ENCODE measurements at regions not wholly inside any gene's neighbourhood (a gene's known extent, or its start where the extent isn't known, plus 50 kb on each side); places are given as distances from the start of the nearest gene placed in this dataset.

DNA sequence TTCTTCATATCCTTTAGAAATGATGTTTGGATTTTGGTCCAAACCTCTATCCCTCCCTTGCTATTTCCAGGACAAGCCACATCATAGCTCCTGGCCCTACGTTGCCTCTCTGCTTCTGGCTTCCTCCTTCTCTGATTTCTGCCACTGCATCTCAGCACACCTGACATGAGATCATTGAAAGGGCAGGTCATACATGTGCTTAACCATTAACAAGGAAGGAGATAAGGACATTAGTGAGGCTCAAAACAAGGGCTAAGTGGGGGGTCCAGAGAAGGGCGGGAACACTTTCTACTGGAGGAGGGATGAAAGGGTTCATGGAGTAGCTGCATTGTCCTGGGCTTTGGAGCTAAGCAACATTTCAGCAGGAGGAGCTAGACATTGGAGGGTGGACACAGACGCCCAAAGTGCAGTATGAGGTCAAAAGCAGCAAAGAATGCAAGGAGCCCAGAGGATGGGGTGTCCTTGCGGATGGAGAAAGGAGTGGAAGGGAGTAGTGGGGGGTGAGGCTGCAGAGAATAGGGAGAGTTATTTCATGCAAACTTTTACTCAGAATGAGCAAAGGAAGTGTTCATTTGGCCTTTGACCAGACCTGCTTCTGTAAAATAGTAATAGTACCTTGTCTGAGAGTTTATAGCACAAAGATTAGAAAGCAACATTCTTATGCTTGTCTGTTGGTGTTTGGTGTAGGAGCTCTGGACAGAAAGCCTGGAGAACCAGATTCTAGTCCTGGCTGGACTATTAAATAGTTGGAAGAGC lies 102.4 kb upstream of the CREB5 start:
- Histone ChIP-seq H4K20me1 (ENCODE audit: low read depth) (no peaks in the 10 kb centered on the region), H3K9ac (no peak overlapping the region), H3F3A (ENCODE audit: low read depth) (no peaks in the 10 kb centered on the region), H3K36me3 (no peaks in the 10 kb centered on the region), H3K27me3 (no peaks in the 10 kb centered on the region), H2AFZ (replicated peaks) (no peak overlapping the region), H3K27ac (no peak overlapping the region), H3K79me2 (ENCODE audit: low read depth) (no peaks in the 10 kb centered on the region), H3K4me1 (peaks cover 19% of the 10 kb centered on the region), H3K9me3 (ENCODE audit: low read depth) (no peaks in the 10 kb centered on the region), H3K4me3 (no peak overlapping the region), H3K4me2 (no peak overlapping the region)
- Mint-ChIP-seq H3K27ac (no peak overlapping the region), H3K36me3 (no peaks in the 10 kb centered on the region), H3K4me3 (no peak overlapping the region), H3K27me3 (ENCODE audit: insufficient read depth, low read depth) (peaks cover 5% of the 10 kb centered on the region), H3K9me3 (peaks cover 4% of the 10 kb centered on the region), H3K4me1 (peaks cover 15% of the 10 kb centered on the region)
- no peak for DNase-seq (ENCODE audit: low spot score)
- TF ChIP-seq EZH2phosphoT487 (IDR thresholded peaks at IDR 0.05): no peak
- TF ChIP-seq, protein P1, sequence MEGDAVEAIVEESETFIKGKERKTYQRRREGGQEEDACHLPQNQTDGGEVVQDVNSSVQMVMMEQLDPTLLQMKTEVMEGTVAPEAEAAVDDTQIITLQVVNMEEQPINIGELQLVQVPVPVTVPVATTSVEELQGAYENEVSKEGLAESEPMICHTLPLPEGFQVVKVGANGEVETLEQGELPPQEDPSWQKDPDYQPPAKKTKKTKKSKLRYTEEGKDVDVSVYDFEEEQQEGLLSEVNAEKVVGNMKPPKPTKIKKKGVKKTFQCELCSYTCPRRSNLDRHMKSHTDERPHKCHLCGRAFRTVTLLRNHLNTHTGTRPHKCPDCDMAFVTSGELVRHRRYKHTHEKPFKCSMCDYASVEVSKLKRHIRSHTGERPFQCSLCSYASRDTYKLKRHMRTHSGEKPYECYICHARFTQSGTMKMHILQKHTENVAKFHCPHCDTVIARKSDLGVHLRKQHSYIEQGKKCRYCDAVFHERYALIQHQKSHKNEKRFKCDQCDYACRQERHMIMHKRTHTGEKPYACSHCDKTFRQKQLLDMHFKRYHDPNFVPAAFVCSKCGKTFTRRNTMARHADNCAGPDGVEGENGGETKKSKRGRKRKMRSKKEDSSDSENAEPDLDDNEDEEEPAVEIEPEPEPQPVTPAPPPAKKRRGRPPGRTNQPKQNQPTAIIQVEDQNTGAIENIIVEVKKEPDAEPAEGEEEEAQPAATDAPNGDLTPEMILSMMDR (IDR thresholded peaks at IDR 0.05): no peak
- TF ChIP-seq EZH2 (IDR thresholded peaks at IDR 0.05): no peak

DNA sequence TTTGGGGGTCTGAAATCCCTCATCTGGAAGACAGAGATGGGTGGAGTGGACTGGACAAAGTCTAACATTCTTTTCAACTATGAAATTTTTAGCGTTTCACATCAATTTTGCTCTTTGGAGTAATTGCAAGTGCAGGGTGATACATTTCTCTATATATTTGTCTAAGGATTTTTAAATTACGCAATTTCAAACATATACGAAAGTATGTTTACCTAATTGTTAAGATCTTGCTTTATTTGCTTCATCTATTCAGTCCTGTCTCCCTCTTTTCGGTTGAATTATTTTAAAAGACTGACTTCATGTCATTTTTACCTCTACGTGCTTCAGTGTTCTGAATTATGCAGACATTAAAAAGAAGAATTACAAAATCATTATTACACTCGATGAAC lies 101.9 kb upstream of the CREB5 start:
- no peak overlapping the region for H3K9ac ChIP-seq
- Mint-ChIP-seq H3K9me3 (peaks cover 4% of the 10 kb centered on the region), H3K36me3 (no peaks in the 10 kb centered on the region), H3K4me1 (peaks cover 10% of the 10 kb centered on the region), H3K27ac (no peak overlapping the region), H3K27me3 (ENCODE audit: insufficient read depth, low read depth) (peaks cover 5% of the 10 kb centered on the region), H3K4me3 (no peak overlapping the region)
- no peaks in the 10 kb centered on the region for H3K27me3 ChIP-seq
- TF ChIP-seq EZH2phosphoT487 (IDR thresholded peaks at IDR 0.05) (no peak), EZH2 (IDR thresholded peaks at IDR 0.05) (no peak)
- TF ChIP-seq, protein P1 (IDR thresholded peaks at IDR 0.05): no peak
- no peaks in the 10 kb centered on the region for H4K20me1 ChIP-seq (ENCODE audit: low read depth)
- no peak for DNase-seq (ENCODE audit: low spot score)
- H3K27ac ChIP-seq: no peak overlapping the region
- H3K4me3 ChIP-seq: no peak overlapping the region
- no peaks in the 10 kb centered on the region for H3K36me3 ChIP-seq
- no peak overlapping the region for H2AFZ ChIP-seq (replicated peaks)
- no peaks in the 10 kb centered on the region for H3F3A ChIP-seq (ENCODE audit: low read depth)
- H3K4me1 ChIP-seq: peaks cover 13% of the 10 kb centered on the region
- no peaks in the 10 kb centered on the region for H3K79me2 ChIP-seq (ENCODE audit: low read depth)
- H3K4me2 ChIP-seq: no peak overlapping the region
- no peaks in the 10 kb centered on the region for H3K9me3 ChIP-seq (ENCODE audit: low read depth)

DNA sequence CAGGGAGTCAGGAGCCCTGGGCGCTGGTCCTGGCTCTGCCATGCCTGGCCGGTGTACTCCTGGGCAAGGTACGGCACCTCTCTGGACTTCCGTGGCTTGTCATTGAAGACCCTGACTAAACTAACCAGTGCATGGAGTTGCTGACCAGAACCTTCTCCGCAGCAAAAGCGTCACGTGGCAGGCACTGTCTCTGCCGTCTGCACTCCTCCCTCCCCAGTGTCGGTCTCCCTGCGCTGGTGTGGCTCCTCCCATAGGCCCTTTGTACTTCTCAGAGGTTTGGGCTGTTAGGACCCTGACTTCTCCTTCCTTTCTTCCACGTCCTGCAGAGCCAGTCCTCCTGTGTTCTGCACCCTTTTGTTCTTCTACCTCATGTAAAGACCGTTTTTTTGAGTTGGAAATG lies 100.6 kb upstream of the CREB5 start:
- H3K27me3 ChIP-seq: no peaks in the 10 kb centered on the region
- H3K4me3 Mint-ChIP-seq: no peak overlapping the region
- no peak for DNase-seq (ENCODE audit: low spot score)
- no peak overlapping the region for H3K4me3 ChIP-seq
- peaks cover 4% of the 10 kb centered on the region for H3K9me3 Mint-ChIP-seq
- H3K27me3 Mint-ChIP-seq (ENCODE audit: insufficient read depth, low read depth): peaks cover 11% of the 10 kb centered on the region
- H3K36me3 Mint-ChIP-seq: no peaks in the 10 kb centered on the region
- H2AFZ ChIP-seq (replicated peaks): peak overlapping the region; percentile 76
- H3K27ac Mint-ChIP-seq: no peak overlapping the region
- H3K9me3 ChIP-seq (ENCODE audit: low read depth): no peaks in the 10 kb centered on the region
- H3K4me2 ChIP-seq: no peak overlapping the region
- H3K36me3 ChIP-seq: no peaks in the 10 kb centered on the region
- no peaks in the 10 kb centered on the region for H3K79me2 ChIP-seq (ENCODE audit: low read depth)
- peaks cover 9% of the 10 kb centered on the region for H3K4me1 Mint-ChIP-seq
- TF ChIP-seq EZH2phosphoT487 (IDR thresholded peaks at IDR 0.05) (no peak), EZH2 (IDR thresholded peaks at IDR 0.05) (no peak)
- TF ChIP-seq, protein P1 (IDR thresholded peaks at IDR 0.05): no peak
- no peaks in the 10 kb centered on the region for H4K20me1 ChIP-seq (ENCODE audit: low read depth)
- H3F3A ChIP-seq (ENCODE audit: low read depth): no peaks in the 10 kb centered on the region
- peaks cover 10% of the 10 kb centered on the region for H3K4me1 ChIP-seq
- H3K9ac ChIP-seq: no peak overlapping the region
- no peak overlapping the region for H3K27ac ChIP-seq

Data from neural progenitor cell (in vitro differentiated cells).